ENCODE measurements at regions not wholly inside any gene's neighbourhood (a gene's known extent, or its start where the extent isn't known, plus 50 kb on each side); places are given as distances from the start of the nearest gene placed in this dataset.
"Not testable (repeated sequence)": the region's sequence is repeated elsewhere in the genome, so short reads cannot be mapped to it uniquely, and the experiment has no call there.

DNA sequence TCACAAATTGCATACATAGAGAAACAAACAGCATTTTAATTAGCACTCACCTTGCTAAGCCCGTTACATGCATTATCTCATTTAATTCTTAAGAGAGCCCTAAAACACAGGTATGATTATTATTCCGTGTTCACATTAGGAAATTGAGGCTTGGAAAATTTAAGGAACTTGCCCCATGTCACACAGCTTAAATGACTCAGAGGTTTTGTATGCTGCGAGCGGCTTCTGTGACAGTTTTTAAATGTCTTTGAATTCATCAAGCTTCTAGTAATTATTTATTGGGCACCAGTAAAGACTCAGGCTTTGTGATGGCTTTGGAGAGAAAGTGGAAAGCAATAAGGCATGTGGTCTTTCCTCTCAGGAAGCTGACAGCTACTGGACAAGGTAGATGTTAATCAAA, 166.7 kb upstream of the THBS1 start:
- DNase-seq, result no peak

DNA sequence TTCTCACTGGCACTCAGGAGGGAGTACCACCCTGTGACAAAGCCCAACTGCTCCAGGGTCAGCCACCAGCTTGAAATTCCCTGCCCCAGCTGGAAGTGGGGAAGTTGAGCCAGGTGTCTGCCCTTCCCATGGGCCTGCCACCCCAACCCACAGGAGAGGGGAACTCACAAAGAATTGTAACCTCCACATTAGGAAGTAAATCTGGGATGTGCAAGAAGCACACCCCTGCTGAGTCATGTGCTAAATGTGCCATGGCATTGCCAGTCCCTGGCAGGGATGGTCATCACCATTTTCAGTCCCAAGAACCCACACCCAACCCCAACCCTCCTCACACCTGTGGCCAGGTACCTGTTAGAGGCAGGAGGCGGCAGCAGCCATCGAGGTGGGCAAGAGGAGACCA, 165.2 kb upstream of the THBS1 start:
- DNase-seq, result no peak

- no peak for DNase-seq
Observed at GRCh38 chr15:39416258-39416657, 164.6 kb upstream of the THBS1 start.

DNA sequence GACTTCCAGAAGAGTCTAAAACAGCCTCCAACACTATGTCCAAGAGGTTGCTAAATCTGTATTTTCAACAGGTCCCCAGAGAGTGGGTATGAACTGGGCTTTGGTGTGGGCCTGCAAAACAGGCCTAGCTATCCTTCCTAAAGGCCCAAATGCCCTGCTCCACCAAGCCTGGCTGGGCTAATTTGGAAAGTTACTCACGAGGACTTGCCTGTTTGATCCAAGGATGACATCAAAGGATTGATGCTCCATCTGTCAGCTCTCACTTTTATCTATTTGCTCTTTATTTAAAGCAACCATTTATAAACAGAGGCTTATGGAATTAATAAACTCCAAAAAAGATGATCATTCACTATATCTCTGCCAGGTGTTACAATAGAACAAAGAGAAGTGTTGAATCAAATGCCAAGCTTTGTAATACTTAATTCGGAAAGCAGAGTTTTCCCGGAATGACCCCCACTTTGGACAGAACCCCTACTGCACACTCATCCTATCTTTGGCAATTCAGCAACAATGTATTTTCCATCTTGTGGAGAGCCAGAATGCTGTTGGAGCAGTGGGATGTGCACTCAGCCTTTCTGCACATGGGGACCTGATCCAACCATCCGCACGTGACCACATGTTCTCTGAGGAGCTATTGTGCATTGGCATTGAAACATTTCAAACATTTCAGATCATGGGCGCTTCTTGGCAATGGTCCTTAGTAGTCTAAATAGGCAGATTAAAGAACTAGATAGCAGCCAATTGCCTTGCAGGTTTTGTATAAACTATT, 163.3 kb upstream of the THBS1 start:
- no peak for DNase-seq

DNA sequence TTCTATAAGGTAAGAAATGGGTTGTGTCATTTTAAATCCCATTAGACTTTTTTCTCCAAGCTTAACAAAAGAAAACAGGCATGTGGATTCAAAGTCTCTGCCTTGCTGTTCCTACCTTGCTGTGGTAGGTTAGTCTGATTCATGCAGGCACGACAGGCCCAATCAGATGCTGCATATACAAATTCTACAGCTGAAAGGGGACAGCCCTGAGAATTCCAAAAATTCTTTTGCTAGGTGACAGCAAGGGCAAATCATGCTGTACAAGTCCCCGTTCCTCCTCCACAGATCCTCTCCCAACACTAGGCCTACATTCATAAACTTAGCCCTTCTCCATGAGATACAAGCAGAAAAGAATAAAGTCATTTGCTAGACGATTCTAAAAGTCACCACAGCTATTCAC, 161.2 kb upstream of the THBS1 start:
- no peak for DNase-seq

- peak; percentile 19 for DNase-seq
Observed at GRCh38 chr15:39420123-39420852, 160.6 kb upstream of the THBS1 start.

- not testable (repeated sequence) for DNase-seq
Observed at GRCh38 chr15:39420853-39421192, 160.1 kb upstream of the THBS1 start.

GRCh38 chr15:39426552-39427532, 154.0 kb upstream of the THBS1 start:
- DNase-seq, result no peak

GRCh38 chr15:39427705-39428104, 153.2 kb upstream of the THBS1 start:
- no peak for DNase-seq

DNA sequence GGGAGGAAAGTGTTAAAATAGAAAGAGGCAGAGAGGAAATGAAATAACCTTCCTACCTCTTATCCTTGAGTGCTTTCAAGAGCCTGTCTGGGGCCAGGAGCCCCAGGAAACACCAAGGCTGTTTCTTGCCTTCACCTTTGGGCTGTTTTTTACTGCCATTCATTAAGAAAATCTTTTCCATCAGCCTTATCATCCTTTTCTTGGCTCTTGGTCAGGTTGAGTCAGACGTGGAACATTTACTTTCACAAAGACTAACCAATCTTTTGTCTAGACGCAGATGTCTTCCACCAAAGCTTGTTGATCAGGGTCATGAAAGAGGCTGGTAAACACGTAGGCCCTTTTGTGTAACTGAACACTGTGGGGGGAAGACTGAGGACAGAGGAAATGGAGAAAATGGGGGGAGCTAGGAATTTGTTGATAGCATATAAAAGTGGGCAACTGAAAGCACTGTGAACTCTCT, 151.0 kb upstream of the THBS1 start:
- DNase-seq, result no peak

DNA sequence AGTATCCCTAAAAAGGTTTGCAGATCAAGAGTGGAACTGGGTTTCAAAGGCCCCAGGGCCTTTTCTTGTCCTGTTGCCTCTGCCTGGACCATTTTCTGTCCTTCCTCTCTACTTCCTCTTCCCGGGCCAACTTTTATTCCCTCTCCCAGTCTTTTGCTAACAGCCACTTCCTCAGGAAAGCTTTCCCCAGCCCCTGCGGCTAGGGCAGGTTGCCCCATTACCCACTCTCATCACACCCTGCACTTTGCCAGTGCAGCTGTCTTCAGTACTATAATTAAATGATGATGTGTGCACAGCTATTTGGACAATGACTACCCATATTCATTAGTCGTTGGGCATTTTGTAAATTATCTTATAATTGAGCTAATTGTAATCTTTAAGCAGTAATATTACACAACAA, 150.5 kb upstream of the THBS1 start:
- no peak for DNase-seq

- DNase-seq, result no peak
Observed at GRCh38 chr15:39431376-39431775, 149.5 kb upstream of the THBS1 start.

GRCh38 chr15:39432026-39432425, 148.9 kb upstream of the THBS1 start:
- DNase-seq, result no peak

GRCh38 chr15:39432912-39433348, 147.9 kb upstream of the THBS1 start:
- DNase-seq, result no peak

- DNase-seq, result no peak
Observed at GRCh38 chr15:39433376-39433775, 147.5 kb upstream of the THBS1 start.

DNA sequence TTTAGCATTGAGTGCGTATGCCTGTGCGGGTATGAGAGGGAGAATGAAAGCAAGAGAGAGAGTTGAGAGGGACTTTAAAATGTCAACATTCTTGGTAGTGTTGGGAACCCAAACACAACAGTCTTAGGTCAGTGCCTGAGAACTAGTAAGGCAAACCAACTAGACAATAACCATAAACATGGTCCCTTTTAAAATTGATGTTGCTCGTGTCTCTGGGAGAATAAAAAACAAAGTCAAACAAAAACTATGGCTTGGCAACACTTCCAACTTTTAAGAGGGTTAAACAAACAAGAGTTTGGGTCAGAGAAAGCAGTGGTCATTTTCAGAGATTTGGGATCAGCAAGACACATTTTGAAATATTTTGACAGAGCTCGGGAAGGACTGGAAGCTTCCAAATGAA, 146.7 kb upstream of the THBS1 start:
- no peak for DNase-seq

GRCh38 chr15:39434751-39435238, 146.1 kb upstream of the THBS1 start:
- no peak for DNase-seq

DNA sequence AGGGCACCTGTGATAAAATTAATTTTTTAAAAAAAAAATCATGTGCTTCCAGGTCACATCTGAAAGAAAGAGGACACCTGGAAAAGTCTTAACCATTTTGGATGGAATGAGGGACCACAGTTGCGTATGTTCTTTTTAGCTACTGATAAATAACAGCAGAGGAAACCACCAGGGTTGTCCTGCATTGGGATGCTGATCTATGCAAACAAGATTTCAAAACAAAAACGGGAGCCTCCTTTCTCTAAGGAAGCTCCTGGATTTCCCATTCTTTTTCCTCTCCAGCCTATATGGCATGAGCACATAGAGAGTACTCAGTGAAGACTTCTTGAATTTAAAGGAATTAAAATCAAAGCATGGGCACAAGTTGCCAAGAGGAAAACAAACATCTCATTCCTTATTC, 145.6 kb upstream of the THBS1 start:
- no peak for DNase-seq

DNA sequence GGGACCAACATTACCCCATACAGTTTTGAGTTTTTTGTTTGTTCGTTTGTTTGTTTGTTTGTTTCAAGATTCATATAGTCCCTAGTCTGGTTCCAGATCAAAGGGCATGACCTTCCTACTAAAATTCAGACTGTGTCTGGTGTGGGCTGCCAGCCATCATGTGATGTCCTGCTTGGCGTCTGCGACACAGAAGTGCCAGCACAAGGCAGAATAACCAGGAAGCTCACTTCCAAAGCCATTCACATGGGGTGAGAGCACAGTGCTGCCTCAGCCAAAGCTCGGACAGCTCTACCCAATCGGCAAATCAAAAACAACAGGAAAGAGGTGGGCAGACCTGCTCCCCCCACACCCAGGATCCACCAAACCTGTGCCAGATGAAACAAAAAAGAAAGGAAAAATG, 142.6 kb upstream of the THBS1 start:
- no peak for DNase-seq

DNA sequence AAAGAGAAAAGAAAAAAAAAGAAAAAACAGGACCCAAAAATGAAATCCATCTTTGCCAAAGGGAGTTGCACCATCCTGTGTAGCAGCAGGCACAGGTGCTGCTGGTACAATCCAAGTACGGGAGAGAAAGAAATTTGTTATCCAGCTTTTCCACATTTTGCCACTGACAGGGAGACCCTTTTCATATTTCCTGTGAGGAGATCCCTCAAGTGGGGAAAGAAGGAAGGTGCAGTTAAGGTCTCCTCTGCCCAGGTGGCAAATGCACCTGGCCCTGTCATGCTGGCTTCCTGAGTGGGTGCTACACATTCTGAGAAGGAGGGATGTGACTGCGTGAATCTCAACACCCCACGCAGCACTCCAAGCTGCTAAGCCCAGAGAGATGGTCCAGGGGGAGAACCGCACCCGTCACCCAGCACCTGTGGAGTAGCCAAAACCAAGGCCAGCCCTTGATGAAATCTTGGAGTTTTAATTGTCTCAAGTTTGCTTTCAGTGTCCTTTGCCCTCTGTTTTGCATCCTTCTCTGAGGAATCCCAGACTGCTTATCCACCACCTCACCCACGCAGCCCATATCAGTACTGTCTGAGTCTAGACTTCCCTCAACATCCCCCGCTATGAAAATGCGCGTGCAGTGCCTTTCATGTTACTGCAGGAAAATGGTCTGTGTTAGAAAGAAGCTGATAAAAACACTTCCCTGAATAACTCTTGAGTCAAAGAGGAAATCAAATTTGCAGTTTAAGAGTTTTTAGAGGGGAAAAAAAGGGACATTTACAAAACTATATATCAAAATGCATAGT, 141.9 kb upstream of the THBS1 start:
- peak; percentile 17 for DNase-seq

- DNase-seq, result no peak
Observed at GRCh38 chr15:39442898-39443297, 138.0 kb upstream of the THBS1 start.

DNA sequence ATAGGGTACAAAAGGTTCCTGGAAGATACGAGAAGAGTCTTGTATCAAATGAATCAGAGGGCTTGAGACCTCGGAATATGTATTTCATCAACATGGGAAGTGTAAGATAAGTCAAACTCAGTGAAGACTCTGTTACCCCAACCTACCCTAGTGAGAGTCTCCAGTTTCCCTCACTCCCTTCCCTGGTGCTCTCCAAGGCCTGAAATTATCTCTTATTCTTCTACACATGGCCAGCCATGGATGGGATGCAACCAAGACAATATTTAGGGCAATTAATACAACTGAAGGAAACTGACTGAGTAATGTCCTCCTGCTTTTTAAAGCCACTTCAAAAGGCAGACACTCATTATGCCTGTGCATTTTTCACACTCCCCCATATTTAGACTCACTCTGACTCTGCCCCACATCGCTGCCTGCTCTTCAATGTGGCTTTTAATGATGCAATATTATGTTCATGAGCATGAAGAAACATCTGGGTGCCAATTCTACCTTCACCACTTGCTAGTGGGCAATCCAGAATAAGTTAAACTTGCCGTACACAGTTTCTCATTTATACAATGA, 137.1 kb upstream of the THBS1 start:
- no peak for DNase-seq

All from NCI-H82 (cell line).